CD4-positive, alpha-beta T cell (primary cell): ENCODE measurements at regions not wholly inside any gene's neighbourhood (a gene's known extent, or its start where the extent isn't known, plus 50 kb on each side); places are given as distances from the start of the nearest gene placed in this dataset.
A peak's percentile ranks its signal among the peaks of the same experiment; 100 is the strongest.

ENCODE experiments used
- ATAC-seq: fragments of 200-7000 bp; cut with Tn5 transposase; one replicate; pipeline ENCODE4 v1.10.0; 2022; ENCODE audit warnings: mild to moderate bottlenecking; ENCODE audit not compliant: poor library complexity
- CTCF ChIA-PET: fragments of 350-600 bp; sonication (Branson Sonifier 250); formaldehyde crosslinking; loops from one replicate; lab custom pipeline; 2021; ENCODE audit warnings: antibody characterized with exemption, inconsistent platforms; lab: Charles Lee
- POLR2A ChIA-PET: fragments of 350-600 bp; sonication (Branson Sonifier 250); formaldehyde crosslinking; loops from one replicate; lab custom pipeline; 2021; ENCODE audit warnings: antibody characterized with exemption, inconsistent platforms; lab: Charles Lee
- DNase-seq, 14 experiments: peaks; one replicate each; pipeline ENCODE4 v3.0.0-alpha.2; 2013 to 2020; ENCODE audit warnings: mixed read lengths in 2 of 14
- H3K27ac ChIP-seq, 2 donors: one replicate each; pipeline versions ENCODE4 v1.5.1 to v1.7.0; 2013; ENCODE audit warnings: low read length in 2 of 2, low read depth in 1 of 2, mild to moderate bottlenecking in 1 of 2
- H3K27me3 ChIP-seq, 2 experiments: 1 replicate in 1 of 2; 2 replicates in 1 of 2; pipeline versions ENCODE4 v1.6.1 to v1.7.0; 2013; ENCODE audit warnings: low read length in 2 of 2, control low read depth in 1 of 2, mild to moderate bottlenecking in 1 of 2, moderate library complexity in 1 of 2; ENCODE audit not compliant: insufficient read depth in 2 of 2, control insufficient read depth in 1 of 2
- H3K36me3 ChIP-seq: one replicate; pipeline ENCODE4 v1.6.1; 2013; ENCODE audit warnings: low read length, control low read depth; ENCODE audit not compliant: insufficient read depth
- H3K4me1 ChIP-seq: one replicate; pipeline ENCODE4 v1.6.1; 2013; ENCODE audit warnings: low read length, control low read depth; ENCODE audit not compliant: insufficient read depth
- H3K4me3 ChIP-seq: one replicate; pipeline ENCODE4 v1.5.1; 2013; ENCODE audit warnings: mild to moderate bottlenecking, low read length, moderate library complexity
- H3K9me3 ChIP-seq, 2 experiments: 1 replicate in 1 of 2; 2 replicates in 1 of 2; pipeline versions ENCODE4 v1.6.1 to v1.7.0; 2013; ENCODE audit warnings: low read length in 2 of 2, mild to moderate bottlenecking in 2 of 2, control low read depth in 1 of 2, moderate library complexity in 1 of 2; ENCODE audit not compliant: control insufficient read depth in 1 of 2, insufficient read depth in 1 of 2
- H3K27ac Mint-ChIP-seq: one replicate; pipeline ENCODE4 v1.8.0; 2020; ENCODE audit warnings: mixed read lengths
- H3K27me3 Mint-ChIP-seq: one replicate; pipeline ENCODE4 v1.8.0; 2021; ENCODE audit warnings: mixed read lengths
- H3K36me3 Mint-ChIP-seq: one replicate; pipeline ENCODE4 v1.8.0; 2021; ENCODE audit warnings: low read depth, mixed read lengths
- H3K4me1 Mint-ChIP-seq: one replicate; pipeline ENCODE4 v1.8.0; 2021; ENCODE audit warnings: low read depth, mixed read lengths
- H3K4me3 Mint-ChIP-seq: one replicate; pipeline ENCODE4 v1.8.0; 2020; ENCODE audit warnings: mild to moderate bottlenecking, mixed read lengths
- H3K9me3 Mint-ChIP-seq: one replicate; pipeline ENCODE4 v1.8.0; 2020; ENCODE audit warnings: mixed read lengths
- CTCF ChIP-seq: fragments of 200-600 bp; IDR thresholded peaks from one replicate; pipeline ENCODE4 v1.8.0; 2022; ENCODE audit warnings: antibody characterized with exemption, mild to moderate bottlenecking
- intact Hi-C, 2 experiments: fragments of 100-400 bp; cut with DNase I in 1 of 2; cut with micrococcal nuclease in 1 of 2; formaldehyde crosslinking; loops; one replicate each; pipeline versions ENCODE4 v1.15.1 to v1.9.0; 2023 to 2025; cut with DNase I, micrococcal nuclease

DNA sequence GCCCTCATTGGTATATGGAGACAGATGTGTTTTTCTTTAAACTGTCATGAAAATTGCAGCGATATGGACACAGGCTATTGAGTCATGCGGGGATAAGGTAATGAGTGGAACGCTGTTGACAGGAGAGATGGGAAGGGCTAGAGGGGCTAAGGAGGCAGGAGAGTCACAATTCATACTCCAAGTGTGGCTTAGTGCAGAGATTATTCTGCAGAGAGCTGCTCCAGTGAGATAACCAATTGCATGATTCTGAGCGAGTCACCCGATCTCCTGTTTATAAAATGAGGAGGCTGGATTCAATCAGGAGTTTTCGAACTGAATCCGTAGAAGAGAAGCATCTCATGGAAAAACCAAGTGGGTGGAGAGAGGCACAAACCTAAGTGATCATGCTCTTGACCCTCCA, 106.4 kb upstream of the PLEKHG7 start:
- Mint-ChIP-seq H3K9me3 (peaks cover 11% of the 10 kb centered on the region), H3K4me3 (no peak overlapping the region), H3K4me1 (peaks cover 40% of the 10 kb centered on the region), H3K36me3 (peaks cover 13% of the 10 kb centered on the region), H3K27ac (peak overlapping the region; percentile 91), H3K27me3 (no peaks in the 10 kb centered on the region)
- ChIA-PET POLR2A (interaction anchor here (3.7 kb wide), 1 partner anchor 451 kb away, joined by 42 read pairs; the partner anchor contains the start of gene BTG1), CTCF (no interaction called here)
- intact Hi-C loops: no loop called here
- ATAC-seq: no peak
- TF ChIP-seq CTCF: no peak
- no peak overlapping the region for H3K4me3 ChIP-seq
- H3K27me3 ChIP-seq: no peaks in the 10 kb centered on the region
- no peak overlapping the region for H3K27ac ChIP-seq
- H3K9me3 ChIP-seq: peaks cover 8 to 12% of the 10 kb centered on the region in 2 experiments
- H3K4me1 ChIP-seq: peaks cover 31% of the 10 kb centered on the region
- no peaks in the 10 kb centered on the region for H3K36me3 ChIP-seq
- no peak for DNase-seq

GRCh38 chr12:92595663-92596062, 107.1 kb upstream of the PLEKHG7 start:
- Histone ChIP-seq H3K36me3 (no peaks in the 10 kb centered on the region), H3K9me3 (peaks cover 8 to 11% of the 10 kb centered on the region in 2 experiments), H3K4me1 (peaks cover 31% of the 10 kb centered on the region), H3K4me3 (no peak overlapping the region), H3K27me3 (no peaks in the 10 kb centered on the region), H3K27ac (no peak overlapping the region)
- intact Hi-C loops: loop anchor here in 1 of 2 experiments (2.0 kb wide), 2 partner anchors 235 to 449 kb away; no protein-coding TSS in a partner anchor
- ChIA-PET POLR2A (interaction anchor here (1.0 to 3.7 kb wide), 2 partner anchors 32 to 450 kb away, joined by 3 to 42 read pairs; partner anchors contain the start of gene BTG1), CTCF (interaction anchor here (2.3 kb wide), 1 partner anchor 1214 kb away, joined by 8 read pairs; no protein-coding TSS in a partner anchor)
- TF ChIP-seq CTCF: no peak
- peaks cover 39% of the 10 kb centered on the region for H3K4me1 Mint-ChIP-seq
- peak overlapping the region; percentile 91 for H3K27ac Mint-ChIP-seq
- no peaks in the 10 kb centered on the region for H3K27me3 Mint-ChIP-seq
- peaks cover 9% of the 10 kb centered on the region for H3K36me3 Mint-ChIP-seq
- ATAC-seq: no peak
- H3K4me3 Mint-ChIP-seq: no peak overlapping the region
- H3K9me3 Mint-ChIP-seq: peaks cover 8% of the 10 kb centered on the region
- DNase-seq: no peak

DNA sequence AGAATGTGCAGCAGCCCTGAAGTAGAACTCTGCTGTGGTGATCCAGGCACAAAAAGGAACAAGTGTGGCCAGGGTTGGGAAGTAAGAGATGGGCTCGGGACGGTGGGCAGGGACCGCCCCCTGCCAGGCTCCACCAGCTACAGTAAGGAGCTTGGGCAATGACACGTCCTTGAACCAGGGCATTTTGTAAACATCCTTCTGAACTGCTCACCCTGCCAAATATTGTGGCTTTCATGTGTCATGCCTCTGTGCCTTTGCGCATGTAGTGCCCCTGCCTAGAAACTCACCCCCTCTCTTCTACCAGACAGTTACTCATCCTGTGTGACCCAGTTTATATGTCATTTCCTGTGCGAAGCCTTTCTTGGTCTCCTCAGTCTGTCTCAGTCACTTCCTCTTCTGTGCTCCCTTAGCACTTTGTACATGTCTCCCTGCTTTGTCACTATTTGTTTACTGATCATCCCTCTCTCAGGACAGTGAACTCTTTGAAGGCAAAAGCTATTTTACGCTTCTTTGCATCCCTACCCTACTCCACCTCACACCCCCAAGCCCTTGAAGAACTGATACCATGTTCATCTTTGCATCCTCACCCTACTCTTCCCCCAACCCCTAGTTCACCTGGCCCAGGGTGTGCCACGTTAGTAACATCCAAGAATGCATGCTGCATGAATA, 108.9 kb upstream of the PLEKHG7 start:
- no peaks in the 10 kb centered on the region for H3K9me3 Mint-ChIP-seq
- no peaks in the 10 kb centered on the region for H3K27me3 Mint-ChIP-seq
- POLR2A ChIA-PET: interaction anchor here (0.6 to 3.7 kb wide), 11 partner anchors 11 to 563 kb away, joined by 3 to 42 read pairs (median 4); partner anchors contain the start of gene BTG1
- no peak for TF ChIP-seq CTCF
- DNase-seq: peak; percentile 59 to 98 (median 72)
- peak; percentile 84 for ATAC-seq
- H3K9me3 ChIP-seq: no peaks in the 10 kb centered on the region
- H3K27me3 ChIP-seq: no peaks in the 10 kb centered on the region
- no peak overlapping the region for H3K4me3 ChIP-seq
- peaks cover 31% of the 10 kb centered on the region for H3K4me1 ChIP-seq
- H3K36me3 ChIP-seq: no peaks in the 10 kb centered on the region
- H3K4me1 Mint-ChIP-seq: peaks cover 43% of the 10 kb centered on the region
- peak overlapping the region; percentile 28 for H3K4me3 Mint-ChIP-seq
- peak overlapping the region; percentile 96 to 97 for H3K27ac ChIP-seq
- no peaks in the 10 kb centered on the region for H3K36me3 Mint-ChIP-seq
- CTCF ChIA-PET: interaction anchor here (0.6 to 2.5 kb wide), 8 partner anchors 14 to 1212 kb away, joined by 3 to 21 read pairs (median 4); no protein-coding TSS in a partner anchor
- peak overlapping the region; percentile 91 for H3K27ac Mint-ChIP-seq
- intact Hi-C loops: loop anchor here in 1 of 2 experiments (1.0 to 5.0 kb wide), 6 partner anchors 24 to 717 kb away; no protein-coding TSS in a partner anchor
